ENCODE measurements at regions not wholly inside any gene's neighbourhood (a gene's known extent, or its start where the extent isn't known, plus 50 kb on each side); places are given as distances from the start of the nearest gene placed in this dataset.

DNA sequence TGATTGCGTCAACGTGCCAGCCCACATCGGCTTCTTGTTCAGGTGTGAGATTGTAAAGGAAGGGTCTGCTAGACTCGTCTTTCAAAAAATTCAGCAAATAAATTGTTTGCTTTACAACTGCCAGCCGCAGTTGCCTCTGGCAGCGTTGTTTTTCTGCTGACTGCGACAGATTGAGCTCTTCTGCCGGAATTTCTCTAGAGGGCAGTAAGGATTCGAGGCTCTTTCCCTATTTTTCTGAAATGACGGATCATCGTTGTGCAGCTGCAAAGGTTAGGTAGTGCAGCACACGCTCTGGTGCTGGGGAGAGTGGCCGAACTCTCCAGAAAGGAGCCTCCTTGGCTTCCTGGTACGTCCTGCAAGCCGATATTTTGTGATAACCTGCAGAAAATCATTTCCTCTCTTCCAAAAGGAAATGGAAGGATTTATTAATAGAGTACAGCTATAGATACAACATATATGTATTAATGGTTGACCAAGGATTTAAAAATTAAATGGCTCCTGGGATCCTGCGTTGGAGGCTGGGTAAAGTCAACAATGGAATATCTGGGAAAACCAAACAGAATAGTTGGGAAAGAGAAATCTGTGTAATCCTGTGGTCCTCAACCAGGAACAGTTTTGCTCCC is 121.9 kb upstream of the ZFP64 start (continued):
- TF ChIP-seq, protein P1, sequence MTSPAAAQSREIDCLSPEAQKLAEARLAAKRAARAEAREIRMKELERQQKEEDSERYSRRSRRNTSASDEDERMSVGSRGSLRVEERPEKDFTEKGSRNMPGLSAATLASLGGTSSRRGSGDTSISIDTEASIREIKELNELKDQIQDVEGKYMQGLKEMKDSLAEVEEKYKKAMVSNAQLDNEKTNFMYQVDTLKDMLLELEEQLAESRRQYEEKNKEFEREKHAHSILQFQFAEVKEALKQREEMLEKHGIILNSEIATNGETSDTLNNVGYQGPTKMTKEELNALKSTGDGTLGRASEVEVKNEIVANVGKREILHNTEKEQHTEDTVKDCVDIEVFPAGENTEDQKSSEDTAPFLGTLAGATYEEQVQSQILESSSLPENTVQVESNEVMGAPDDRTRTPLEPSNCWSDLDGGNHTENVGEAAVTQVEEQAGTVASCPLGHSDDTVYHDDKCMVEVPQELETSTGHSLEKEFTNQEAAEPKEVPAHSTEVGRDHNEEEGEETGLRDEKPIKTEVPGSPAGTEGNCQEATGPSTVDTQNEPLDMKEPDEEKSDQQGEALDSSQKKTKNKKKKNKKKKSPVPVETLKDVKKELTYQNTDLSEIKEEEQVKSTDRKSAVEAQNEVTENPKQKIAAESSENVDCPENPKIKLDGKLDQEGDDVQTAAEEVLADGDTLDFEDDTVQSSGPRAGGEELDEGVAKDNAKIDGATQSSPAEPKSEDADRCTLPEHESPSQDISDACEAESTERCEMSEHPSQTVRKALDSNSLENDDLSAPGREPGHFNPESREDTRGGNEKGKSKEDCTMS (CRISPR knock-in tag; conservative IDR thresholded peaks at IDR 0.05): no peak
- TF ChIP-seq CREM (IDR thresholded peaks at IDR 0.05) (no peak), CREM (CRISPR knock-in tag; IDR thresholded peaks at IDR 0.05) (no peak), SMYD3 (CRISPR knock-in tag; IDR thresholded peaks at IDR 0.05) (no peak), PITX1 (CRISPR knock-in tag; IDR thresholded peaks at IDR 0.05) (no peak), KLF16 (CRISPR knock-in tag; IDR thresholded peaks at IDR 0.05) (no peak), NFATC3 (CRISPR knock-in tag; IDR thresholded peaks at IDR 0.05) (no peak), CHD4 (IDR thresholded peaks at IDR 0.05; ENCODE audit: borderline replicate concordance, low read length) (no peak), ERF (CRISPR knock-in tag; IDR thresholded peaks at IDR 0.05) (no peak), TGIF2 (CRISPR knock-in tag; IDR thresholded peaks at IDR 0.05) (no peak), ETV6 (CRISPR knock-in tag; conservative IDR thresholded peaks at IDR 0.05) (no peak), AGO2 (optimal IDR thresholded peaks at IDR 0.05; ENCODE audit: low read depth, low read length) (no peak), MYNN (CRISPR knock-in tag; IDR thresholded peaks at IDR 0.05; ENCODE audit: low read depth) (no peak), ZNF563 (CRISPR knock-in tag; IDR thresholded peaks at IDR 0.05) (no peak), RNF2 (conservative IDR thresholded peaks at IDR 0.05; ENCODE audit: low read depth) (no peak), ZSCAN20 (CRISPR knock-in tag; IDR thresholded peaks at IDR 0.05; ENCODE audit: borderline replicate concordance) (no peak), ADNP (CRISPR knock-in tag; IDR thresholded peaks at IDR 0.05) (no peak)
- TF ChIP-seq, protein P2, sequence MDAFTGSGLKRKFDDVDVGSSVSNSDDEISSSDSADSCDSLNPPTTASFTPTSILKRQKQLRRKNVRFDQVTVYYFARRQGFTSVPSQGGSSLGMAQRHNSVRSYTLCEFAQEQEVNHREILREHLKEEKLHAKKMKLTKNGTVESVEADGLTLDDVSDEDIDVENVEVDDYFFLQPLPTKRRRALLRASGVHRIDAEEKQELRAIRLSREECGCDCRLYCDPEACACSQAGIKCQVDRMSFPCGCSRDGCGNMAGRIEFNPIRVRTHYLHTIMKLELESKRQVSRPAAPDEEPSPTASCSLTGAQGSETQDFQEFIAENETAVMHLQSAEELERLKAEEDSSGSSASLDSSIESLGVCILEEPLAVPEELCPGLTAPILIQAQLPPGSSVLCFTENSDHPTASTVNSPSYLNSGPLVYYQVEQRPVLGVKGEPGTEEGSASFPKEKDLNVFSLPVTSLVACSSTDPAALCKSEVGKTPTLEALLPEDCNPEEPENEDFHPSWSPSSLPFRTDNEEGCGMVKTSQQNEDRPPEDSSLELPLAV (CRISPR knock-in tag; conservative IDR thresholded peaks at IDR 0.05; ENCODE audit: low read depth): no peak
- TF ChIP-seq, protein P3, sequence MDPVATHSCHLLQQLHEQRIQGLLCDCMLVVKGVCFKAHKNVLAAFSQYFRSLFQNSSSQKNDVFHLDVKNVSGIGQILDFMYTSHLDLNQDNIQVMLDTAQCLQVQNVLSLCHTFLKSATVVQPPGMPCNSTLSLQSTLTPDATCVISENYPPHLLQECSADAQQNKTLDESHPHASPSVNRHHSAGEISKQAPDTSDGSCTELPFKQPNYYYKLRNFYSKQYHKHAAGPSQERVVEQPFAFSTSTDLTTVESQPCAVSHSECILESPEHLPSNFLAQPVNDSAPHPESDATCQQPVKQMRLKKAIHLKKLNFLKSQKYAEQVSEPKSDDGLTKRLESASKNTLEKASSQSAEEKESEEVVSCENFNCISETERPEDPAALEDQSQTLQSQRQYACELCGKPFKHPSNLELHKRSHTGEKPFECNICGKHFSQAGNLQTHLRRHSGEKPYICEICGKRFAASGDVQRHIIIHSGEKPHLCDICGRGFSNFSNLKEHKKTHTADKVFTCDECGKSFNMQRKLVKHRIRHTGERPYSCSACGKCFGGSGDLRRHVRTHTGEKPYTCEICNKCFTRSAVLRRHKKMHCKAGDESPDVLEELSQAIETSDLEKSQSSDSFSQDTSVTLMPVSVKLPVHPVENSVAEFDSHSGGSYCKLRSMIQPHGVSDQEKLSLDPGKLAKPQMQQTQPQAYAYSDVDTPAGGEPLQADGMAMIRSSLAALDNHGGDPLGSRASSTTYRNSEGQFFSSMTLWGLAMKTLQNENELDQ (CRISPR knock-in tag; IDR thresholded peaks at IDR 0.05; ENCODE audit: borderline replicate concordance): no peak
- TF ChIP-seq, protein P4, sequence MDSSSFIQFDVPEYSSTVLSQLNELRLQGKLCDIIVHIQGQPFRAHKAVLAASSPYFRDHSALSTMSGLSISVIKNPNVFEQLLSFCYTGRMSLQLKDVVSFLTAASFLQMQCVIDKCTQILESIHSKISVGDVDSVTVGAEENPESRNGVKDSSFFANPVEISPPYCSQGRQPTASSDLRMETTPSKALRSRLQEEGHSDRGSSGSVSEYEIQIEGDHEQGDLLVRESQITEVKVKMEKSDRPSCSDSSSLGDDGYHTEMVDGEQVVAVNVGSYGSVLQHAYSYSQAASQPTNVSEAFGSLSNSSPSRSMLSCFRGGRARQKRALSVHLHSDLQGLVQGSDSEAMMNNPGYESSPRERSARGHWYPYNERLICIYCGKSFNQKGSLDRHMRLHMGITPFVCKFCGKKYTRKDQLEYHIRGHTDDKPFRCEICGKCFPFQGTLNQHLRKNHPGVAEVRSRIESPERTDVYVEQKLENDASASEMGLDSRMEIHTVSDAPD (CRISPR knock-in tag; IDR thresholded peaks at IDR 0.05): no peak
- TF ChIP-seq, protein P5, sequence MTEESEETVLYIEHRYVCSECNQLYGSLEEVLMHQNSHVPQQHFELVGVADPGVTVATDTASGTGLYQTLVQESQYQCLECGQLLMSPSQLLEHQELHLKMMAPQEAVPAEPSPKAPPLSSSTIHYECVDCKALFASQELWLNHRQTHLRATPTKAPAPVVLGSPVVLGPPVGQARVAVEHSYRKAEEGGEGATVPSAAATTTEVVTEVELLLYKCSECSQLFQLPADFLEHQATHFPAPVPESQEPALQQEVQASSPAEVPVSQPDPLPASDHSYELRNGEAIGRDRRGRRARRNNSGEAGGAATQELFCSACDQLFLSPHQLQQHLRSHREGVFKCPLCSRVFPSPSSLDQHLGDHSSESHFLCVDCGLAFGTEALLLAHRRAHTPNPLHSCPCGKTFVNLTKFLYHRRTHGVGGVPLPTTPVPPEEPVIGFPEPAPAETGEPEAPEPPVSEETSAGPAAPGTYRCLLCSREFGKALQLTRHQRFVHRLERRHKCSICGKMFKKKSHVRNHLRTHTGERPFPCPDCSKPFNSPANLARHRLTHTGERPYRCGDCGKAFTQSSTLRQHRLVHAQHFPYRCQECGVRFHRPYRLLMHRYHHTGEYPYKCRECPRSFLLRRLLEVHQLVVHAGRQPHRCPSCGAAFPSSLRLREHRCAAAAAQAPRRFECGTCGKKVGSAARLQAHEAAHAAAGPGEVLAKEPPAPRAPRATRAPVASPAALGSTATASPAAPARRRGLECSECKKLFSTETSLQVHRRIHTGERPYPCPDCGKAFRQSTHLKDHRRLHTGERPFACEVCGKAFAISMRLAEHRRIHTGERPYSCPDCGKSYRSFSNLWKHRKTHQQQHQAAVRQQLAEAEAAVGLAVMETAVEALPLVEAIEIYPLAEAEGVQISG (CRISPR knock-in tag; IDR thresholded peaks at IDR 0.05): 0 out of 2 replicates have a peak, but pooled peaks have one; percentile 32
